NOMO-1 (cell line): ENCODE measurements at regions not wholly inside any gene's neighbourhood (a gene's known extent, or its start where the extent isn't known, plus 50 kb on each side); places are given as distances from the start of the nearest gene placed in this dataset.
"Not testable (repeated sequence)": the region's sequence is repeated elsewhere in the genome, so short reads cannot be mapped to it uniquely, and the experiment has no call there.

Source experiments
- DNase-seq, 2 experiments: peaks; one replicate each; lab custom pipeline; 2025; ENCODE audit not compliant: unreplicated experiment in 2 of 2; lab: John Stamatoyannopoulos, UW

- no peak for DNase-seq
Observed at GRCh38 chr12:56872366-56872765, 61.8 kb downstream of the SDR9C7 start.

GRCh38 chr12:56867216-56867615 lies 67.0 kb downstream of the SDR9C7 start:
- no peak for DNase-seq

- no peak for DNase-seq
Observed at GRCh38 chr12:56866493-56866892, 67.7 kb downstream of the SDR9C7 start.

- no peak for DNase-seq
Observed at GRCh38 chr12:56864318-56864717, 69.9 kb downstream of the SDR9C7 start.

- DNase-seq, result no peak
Observed at GRCh38 chr12:56863789-56864188, 70.4 kb downstream of the SDR9C7 start.

GRCh38 chr12:56862264-56862663 lies 71.9 kb downstream of the SDR9C7 start:
- DNase-seq, result no peak

- DNase-seq, result not testable (repeated sequence)
Observed at GRCh38 chr12:56853392-56853978, 80.7 kb downstream of the SDR9C7 start.

GRCh38 chr12:56851462-56851861 lies 82.7 kb downstream of the SDR9C7 start:
- DNase-seq, result no peak

- DNase-seq, result no peak
Observed at GRCh38 chr12:56840922-56841321, 77.8 kb downstream of the HSD17B6 start.

GRCh38 chr12:56839915-56840325 lies 76.8 kb downstream of the HSD17B6 start:
- DNase-seq, result peak; percentile 20 to 37

- no peak for DNase-seq
Observed at GRCh38 chr12:56839489-56839848, 76.3 kb downstream of the HSD17B6 start.

- no peak for DNase-seq
Observed at GRCh38 chr12:56838621-56839488, 75.7 kb downstream of the HSD17B6 start.
